NT2/D1 (cell line): ENCODE measurements at regions not wholly inside any gene's neighbourhood (a gene's known extent, or its start where the extent isn't known, plus 50 kb on each side); places are given as distances from the start of the nearest gene placed in this dataset.
"Not testable (repeated sequence)": the region's sequence is repeated elsewhere in the genome, so short reads cannot be mapped to it uniquely, and the experiment has no call there.

Experiments
- DNase-seq: peaks from one replicate; pipeline ENCODE4 v3.0.0-alpha.2; 2011; ENCODE audit warnings: low read depth, low spot score
- H3K27me3 ChIP-seq: 2 replicates; pipeline ENCODE4 v1.6.0; 2011; ENCODE audit warnings: mild to moderate bottlenecking; ENCODE audit not compliant: insufficient read length, insufficient read depth
- H3K36me3 ChIP-seq: 2 replicates; pipeline ENCODE4 v1.6.1; 2011; ENCODE audit warnings: mild to moderate bottlenecking, low read length, mixed read lengths; ENCODE audit not compliant: insufficient read depth, insufficient read length
- H3K4me1 ChIP-seq: 2 replicates; pipeline ENCODE4 v1.5.1; 2011; ENCODE audit not compliant: insufficient read depth, insufficient read length
- H3K4me3 ChIP-seq: 2 replicates; pipeline ENCODE4 v1.5.1; 2011; ENCODE audit warnings: low read depth; ENCODE audit not compliant: insufficient read length
- H3K9ac ChIP-seq: 2 replicates; pipeline ENCODE4 v1.6.0; 2011; ENCODE audit warnings: low read depth; ENCODE audit not compliant: insufficient read length
- H3K9me3 ChIP-seq: 2 replicates; pipeline ENCODE4 v1.5.1; 2011; ENCODE audit warnings: mild to moderate bottlenecking, low read length; ENCODE audit not compliant: insufficient read depth
- SUZ12 ChIP-seq: IDR thresholded peaks from 2 replicates; pipeline ENCODE4 v1.6.1; 2011; ENCODE audit not compliant: insufficient read length, insufficient read depth; ENCODE audit errors: extremely low read depth
- YY1 ChIP-seq: IDR thresholded peaks from 2 replicates; pipeline ENCODE4 v1.6.1; 2011; ENCODE audit not compliant: insufficient read length, insufficient read depth
- ZNF274 ChIP-seq: IDR thresholded peaks from 2 replicates; pipeline ENCODE4 v1.6.1; 2011; ENCODE audit warnings: mild to moderate bottlenecking, low read depth, low read length

DNA sequence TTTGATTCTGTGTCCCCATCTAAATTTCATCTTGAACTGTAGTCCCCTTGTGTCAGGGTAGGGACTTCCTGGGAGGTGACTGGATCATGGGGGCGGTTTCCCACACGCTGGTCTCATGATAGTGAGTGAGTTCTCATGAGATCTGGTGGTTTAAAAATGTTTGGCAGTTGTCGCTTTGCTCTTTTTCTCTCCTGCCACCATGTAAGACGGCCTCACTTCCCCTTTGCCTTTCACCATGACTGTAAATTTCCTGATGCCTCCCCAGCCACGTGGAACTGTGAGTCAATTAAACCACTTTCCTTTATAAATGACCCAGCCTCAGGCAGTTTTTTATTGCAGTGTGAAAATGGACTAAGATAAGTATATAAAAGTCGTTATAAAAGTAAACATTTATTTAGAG is 80.5 kb upstream of the SGK1 start:
- H3K9me3 ChIP-seq: no peaks in the 10 kb centered on the region
- no peak for DNase-seq
- no peaks in the 10 kb centered on the region for H3K27me3 ChIP-seq
- no peak overlapping the region for H3K4me3 ChIP-seq
- TF ChIP-seq YY1 (no peak), SUZ12 (no peak), ZNF274 (no peak)
- H3K9ac ChIP-seq: no peak overlapping the region
- H3K4me1 ChIP-seq: no peaks in the 10 kb centered on the region
- no peaks in the 10 kb centered on the region for H3K36me3 ChIP-seq

DNA sequence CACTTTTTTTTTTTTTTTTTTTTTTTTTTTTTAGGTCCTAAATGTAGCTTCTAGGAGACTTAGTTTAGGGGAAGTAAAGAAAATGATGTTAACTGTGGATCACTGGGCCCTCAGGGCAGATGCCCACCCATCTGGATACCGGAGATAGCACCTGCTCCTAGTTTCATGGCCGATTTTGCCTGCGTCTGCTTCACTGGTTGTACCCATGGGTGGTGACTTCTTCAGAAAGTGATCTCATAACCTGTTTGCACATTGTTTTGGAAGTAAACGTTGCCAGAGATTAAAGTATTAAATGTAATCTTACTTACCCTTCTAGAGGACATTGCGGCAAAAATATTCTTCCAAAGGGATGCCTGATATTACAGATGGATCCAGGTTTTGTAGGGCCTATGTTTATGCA is 79.8 kb upstream of the SGK1 start:
- DNase-seq: no peak
- no peaks in the 10 kb centered on the region for H3K4me1 ChIP-seq
- no peaks in the 10 kb centered on the region for H3K9me3 ChIP-seq
- H3K9ac ChIP-seq: no peak overlapping the region
- no peaks in the 10 kb centered on the region for H3K27me3 ChIP-seq
- H3K4me3 ChIP-seq: no peak overlapping the region
- TF ChIP-seq SUZ12: no peak
- TF ChIP-seq ZNF274: no peak
- TF ChIP-seq YY1: no peak
- H3K36me3 ChIP-seq: no peaks in the 10 kb centered on the region

DNA sequence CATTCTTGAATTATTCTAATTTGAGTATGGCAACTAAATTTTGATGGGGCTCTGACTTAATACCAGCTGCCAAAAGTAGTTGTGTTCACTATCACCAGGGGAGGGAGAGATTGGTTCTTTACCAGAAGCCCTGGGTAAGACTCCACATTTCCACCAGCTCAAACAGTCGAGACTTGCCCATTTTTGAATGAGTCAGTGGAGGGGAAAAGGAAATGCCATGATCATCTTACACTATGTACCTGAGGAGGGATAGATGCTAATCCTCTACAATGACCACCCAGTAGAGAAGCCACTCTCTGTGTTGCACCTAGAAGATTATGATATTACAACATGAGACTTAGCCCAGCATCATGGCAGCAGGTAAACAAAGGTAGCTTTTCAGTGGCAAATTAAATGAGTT is 77.0 kb upstream of the SGK1 start:
- Histone ChIP-seq H3K4me1 (no peaks in the 10 kb centered on the region), H3K4me3 (no peak overlapping the region), H3K9ac (no peak overlapping the region), H3K36me3 (no peaks in the 10 kb centered on the region), H3K27me3 (no peaks in the 10 kb centered on the region), H3K9me3 (no peaks in the 10 kb centered on the region)
- TF ChIP-seq SUZ12 (no peak), ZNF274 (no peak), YY1 (no peak)
- DNase-seq: no peak

DNA sequence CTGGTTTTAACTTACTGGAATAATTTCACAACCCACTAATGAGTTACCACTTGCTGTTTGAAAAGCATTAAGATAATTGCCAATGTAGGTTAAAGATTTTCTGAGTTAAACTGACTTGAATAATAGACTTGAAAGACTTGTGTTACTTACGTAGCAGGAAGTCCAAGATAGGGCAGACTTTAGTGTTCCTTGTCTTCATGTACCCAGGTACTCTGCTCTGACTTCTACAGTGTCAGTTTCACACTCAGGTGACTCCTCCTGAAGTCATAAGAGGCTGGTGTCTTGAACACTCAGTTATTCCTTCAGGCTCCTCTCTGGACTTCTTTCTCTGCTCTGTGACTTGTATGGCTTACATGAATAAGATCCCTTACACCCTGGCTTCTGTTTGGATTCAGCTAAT is 76.3 kb upstream of the SGK1 start:
- H3K36me3 ChIP-seq: no peaks in the 10 kb centered on the region

DNA sequence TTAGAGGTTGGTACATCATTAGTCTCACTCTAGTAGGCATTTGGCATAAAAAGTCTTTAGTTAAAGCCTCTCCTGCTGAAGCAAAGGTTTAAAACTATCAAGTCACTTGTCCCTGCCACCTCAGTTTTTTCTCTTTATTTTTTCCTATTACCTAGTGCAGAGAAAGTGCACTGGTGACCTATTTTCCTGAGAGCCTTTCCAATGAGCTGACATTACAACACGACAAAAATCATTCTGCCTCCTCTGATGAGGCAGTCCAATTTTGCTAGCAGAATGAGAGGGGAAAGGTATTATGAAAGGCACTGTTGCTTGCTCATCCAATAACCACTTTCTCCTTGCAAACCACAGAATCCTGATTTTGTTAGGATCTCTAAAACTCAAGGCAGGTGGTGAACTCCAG is 73.3 kb upstream of the SGK1 start:
- Histone ChIP-seq H3K36me3 (no peaks in the 10 kb centered on the region), H3K9ac (no peak overlapping the region), H3K9me3 (no peaks in the 10 kb centered on the region), H3K4me1 (no peaks in the 10 kb centered on the region), H3K4me3 (no peak overlapping the region), H3K27me3 (no peaks in the 10 kb centered on the region)
- no peak for DNase-seq
- no peak for TF ChIP-seq YY1
- no peak for TF ChIP-seq ZNF274
- no peak for TF ChIP-seq SUZ12

More for the DNA sequence above, 76.3 kb upstream of the SGK1 start:
- H3K9me3 ChIP-seq: no peaks in the 10 kb centered on the region
- no peaks in the 10 kb centered on the region for H3K4me1 ChIP-seq
- no peaks in the 10 kb centered on the region for H3K27me3 ChIP-seq
- H3K4me3 ChIP-seq: no peak overlapping the region
- DNase-seq: no peak
- no peak overlapping the region for H3K9ac ChIP-seq
- TF ChIP-seq YY1 (no peak), ZNF274 (no peak)

DNA sequence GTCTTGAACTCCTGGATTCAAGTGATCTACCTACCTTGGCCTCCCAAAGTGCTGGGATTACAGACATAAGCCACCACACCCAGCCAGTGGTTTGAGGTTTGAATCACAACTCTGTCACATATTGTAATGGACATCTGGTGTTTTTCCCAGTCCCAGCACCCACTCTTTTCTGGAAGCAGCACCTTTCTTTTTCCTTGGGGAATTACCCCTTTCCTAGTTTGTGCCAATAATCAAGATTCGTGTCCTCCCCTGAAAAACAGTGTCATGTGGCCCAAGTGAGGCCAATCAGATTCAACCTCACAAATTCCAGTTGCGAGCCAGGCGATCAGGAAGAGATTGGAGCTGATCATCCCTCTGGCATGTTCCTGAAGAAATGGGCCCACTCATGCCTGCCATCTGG is 71.7 kb upstream of the SGK1 start:
- Histone ChIP-seq H3K9me3 (no peaks in the 10 kb centered on the region), H3K4me1 (no peaks in the 10 kb centered on the region), H3K9ac (no peak overlapping the region), H3K36me3 (no peaks in the 10 kb centered on the region), H3K27me3 (no peaks in the 10 kb centered on the region), H3K4me3 (no peak overlapping the region)
- no peak for DNase-seq
- no peak for TF ChIP-seq ZNF274
- TF ChIP-seq SUZ12: no peak

DNA sequence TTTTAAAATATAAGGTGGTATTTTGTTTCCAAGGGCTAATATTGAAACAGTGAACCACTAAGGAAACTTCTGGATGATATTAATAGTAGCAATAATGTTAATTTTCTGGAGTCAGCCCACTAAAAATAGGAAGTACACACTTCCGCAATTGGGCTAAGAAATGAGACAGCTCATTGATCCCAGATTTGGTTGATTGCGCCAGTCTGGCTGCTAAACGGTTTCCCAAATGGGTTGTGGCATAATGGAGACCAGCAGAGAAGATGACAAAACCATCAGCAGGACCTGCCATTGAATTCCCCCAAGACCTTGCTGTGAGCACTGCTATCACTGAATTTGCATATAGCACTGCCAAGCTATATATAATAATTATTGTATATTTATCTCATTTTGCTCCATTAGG is 71.2 kb upstream of the SGK1 start:
- no peak overlapping the region for H3K4me3 ChIP-seq
- no peak overlapping the region for H3K9ac ChIP-seq
- H3K36me3 ChIP-seq: no peaks in the 10 kb centered on the region
- TF ChIP-seq SUZ12 (no peak), YY1 (no peak)
- no peaks in the 10 kb centered on the region for H3K27me3 ChIP-seq
- no peak for DNase-seq
- H3K9me3 ChIP-seq: no peaks in the 10 kb centered on the region
- no peaks in the 10 kb centered on the region for H3K4me1 ChIP-seq

DNA sequence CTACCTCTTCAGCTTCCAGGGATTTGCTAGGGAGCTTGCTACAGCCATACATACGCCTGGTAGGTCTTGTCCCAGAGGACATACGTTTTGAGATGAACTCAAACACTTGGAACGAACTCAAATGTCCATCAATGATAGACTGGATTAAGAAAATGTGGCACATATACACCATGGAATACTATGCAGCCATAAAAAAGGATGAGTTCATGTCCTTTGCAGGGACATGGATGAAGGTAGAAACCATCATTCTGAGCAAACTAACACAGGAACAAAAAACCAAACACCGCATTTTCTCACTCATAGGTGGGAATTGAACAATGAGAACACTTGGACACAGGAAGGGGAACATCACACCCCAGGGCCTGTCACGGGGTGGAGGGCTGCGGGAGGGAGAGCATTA is 68.6 kb upstream of the SGK1 start:
- not testable (repeated sequence) for DNase-seq, H3K27me3 ChIP-seq, H3K4me3 ChIP-seq, H3K9ac ChIP-seq, H3K9me3 ChIP-seq, H3K4me1 ChIP-seq, H3K36me3 ChIP-seq
